ENCODE measurements at regions not wholly inside any gene's neighbourhood (a gene's known extent, or its start where the extent isn't known, plus 50 kb on each side); places are given as distances from the start of the nearest gene placed in this dataset.

DNA sequence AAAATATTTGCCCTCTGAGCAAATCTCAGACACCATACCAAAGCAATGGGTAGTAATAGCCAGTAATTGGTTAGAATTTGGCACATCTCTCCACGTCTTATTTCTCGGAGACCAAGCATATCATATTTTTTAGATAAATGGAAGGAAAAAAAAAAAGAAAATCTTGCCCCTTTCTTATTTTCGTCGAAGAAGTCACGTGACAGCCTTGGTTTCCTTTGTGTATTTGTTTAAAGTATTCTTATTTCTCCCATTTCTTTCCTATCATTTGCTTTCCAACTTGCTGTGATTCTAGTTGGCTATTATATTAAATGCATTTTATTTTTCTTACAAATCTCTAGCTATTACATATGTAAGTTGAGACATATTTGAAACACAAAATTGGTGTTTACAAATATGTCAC lies 2155.9 kb downstream of the PCDH9 start:
- intact Hi-C loops (cut with DNase I, micrococcal nuclease) = no loop called here
- Mint-ChIP-seq H3K27me3 (no peaks in the 10 kb centered on the region), H3K27ac (no peak overlapping the region), H3K9me3 (peaks cover 2% of the 10 kb centered on the region), H3K4me3 (no peak overlapping the region), H3K36me3 (ENCODE audit: low read depth) (no peaks in the 10 kb centered on the region), H3K4me1 (ENCODE audit: low read depth) (no peaks in the 10 kb centered on the region)
- Histone ChIP-seq H3K4me1 (ENCODE audit: insufficient read depth, low read length) (no peaks in the 10 kb centered on the region), H3K27me3 (ENCODE audit: control insufficient read depth in 1 of 2, insufficient read depth in 2 of 2, low read length in 2 of 2) (no peaks in the 10 kb centered on the region), H3K27ac (ENCODE audit: low read depth in 1 of 2, low read length in 2 of 2) (no peak overlapping the region), H3K4me3 (ENCODE audit: low read length) (no peak overlapping the region), H3K36me3 (ENCODE audit: insufficient read depth, low read length) (no peaks in the 10 kb centered on the region), H3K9me3 (ENCODE audit: control insufficient read depth in 1 of 2, insufficient read depth in 1 of 2, low read length in 2 of 2) (no peaks in the 10 kb centered on the region)
- DNase-seq = no peak
- POLR2A ChIA-PET = no interaction called here
- ATAC-seq (ENCODE audit: poor library complexity) = no peak
- TF ChIP-seq, protein P1, sequence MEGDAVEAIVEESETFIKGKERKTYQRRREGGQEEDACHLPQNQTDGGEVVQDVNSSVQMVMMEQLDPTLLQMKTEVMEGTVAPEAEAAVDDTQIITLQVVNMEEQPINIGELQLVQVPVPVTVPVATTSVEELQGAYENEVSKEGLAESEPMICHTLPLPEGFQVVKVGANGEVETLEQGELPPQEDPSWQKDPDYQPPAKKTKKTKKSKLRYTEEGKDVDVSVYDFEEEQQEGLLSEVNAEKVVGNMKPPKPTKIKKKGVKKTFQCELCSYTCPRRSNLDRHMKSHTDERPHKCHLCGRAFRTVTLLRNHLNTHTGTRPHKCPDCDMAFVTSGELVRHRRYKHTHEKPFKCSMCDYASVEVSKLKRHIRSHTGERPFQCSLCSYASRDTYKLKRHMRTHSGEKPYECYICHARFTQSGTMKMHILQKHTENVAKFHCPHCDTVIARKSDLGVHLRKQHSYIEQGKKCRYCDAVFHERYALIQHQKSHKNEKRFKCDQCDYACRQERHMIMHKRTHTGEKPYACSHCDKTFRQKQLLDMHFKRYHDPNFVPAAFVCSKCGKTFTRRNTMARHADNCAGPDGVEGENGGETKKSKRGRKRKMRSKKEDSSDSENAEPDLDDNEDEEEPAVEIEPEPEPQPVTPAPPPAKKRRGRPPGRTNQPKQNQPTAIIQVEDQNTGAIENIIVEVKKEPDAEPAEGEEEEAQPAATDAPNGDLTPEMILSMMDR (IDR thresholded peaks at IDR 0.05) = no peak
- CTCF ChIA-PET = no interaction called here

DNA sequence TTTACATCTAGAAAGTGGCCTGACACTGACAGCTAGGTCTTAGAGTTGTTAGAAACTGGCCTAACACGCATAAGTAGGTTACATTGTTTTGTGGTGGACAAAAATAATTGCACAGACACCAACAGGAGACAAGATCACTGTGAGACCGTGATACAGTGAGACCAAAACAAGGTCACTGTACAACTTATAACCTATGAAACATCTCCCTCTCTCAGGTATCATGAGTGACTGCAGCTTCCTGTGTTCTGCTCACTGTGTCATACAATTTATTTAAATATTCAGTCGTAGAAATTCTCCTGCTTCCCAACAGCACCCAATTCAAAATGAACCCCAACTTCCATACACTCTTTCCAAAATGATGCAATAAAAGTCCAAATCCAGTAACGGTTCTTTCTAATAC lies 2165.2 kb downstream of the PCDH9 start:
- intact Hi-C loops (cut with DNase I, micrococcal nuclease) = no loop called here
- H3K4me3 Mint-ChIP-seq = no peak overlapping the region
- no peaks in the 10 kb centered on the region for H3K4me1 Mint-ChIP-seq (ENCODE audit: low read depth)
- DNase-seq (no peak), ATAC-seq (ENCODE audit: poor library complexity) (no peak)
- ChIA-PET CTCF (no interaction called here), POLR2A (no interaction called here)
- H3K27me3 ChIP-seq (ENCODE audit: control insufficient read depth in 1 of 2, insufficient read depth in 2 of 2, low read length in 2 of 2) = no peaks in the 10 kb centered on the region
- peaks cover 0 to 13% of the 10 kb centered on the region in 2 experiments for H3K9me3 ChIP-seq (ENCODE audit: control insufficient read depth in 1 of 2, insufficient read depth in 1 of 2, low read length in 2 of 2)
- H3K27ac Mint-ChIP-seq = no peak overlapping the region
- peaks cover 13% of the 10 kb centered on the region for H3K9me3 Mint-ChIP-seq
- H3K36me3 Mint-ChIP-seq (ENCODE audit: low read depth) = no peaks in the 10 kb centered on the region
- H3K27me3 Mint-ChIP-seq = no peaks in the 10 kb centered on the region
- no peak overlapping the region for H3K4me3 ChIP-seq (ENCODE audit: low read length)
- no peaks in the 10 kb centered on the region for H3K36me3 ChIP-seq (ENCODE audit: insufficient read depth, low read length)
- no peak overlapping the region for H3K27ac ChIP-seq (ENCODE audit: low read depth in 1 of 2, low read length in 2 of 2)
- TF ChIP-seq, protein P1 (IDR thresholded peaks at IDR 0.05) = no peak
- no peaks in the 10 kb centered on the region for H3K4me1 ChIP-seq (ENCODE audit: insufficient read depth, low read length)

GRCh38 chr13:65063753-65064152 lies 2166.4 kb downstream of the PCDH9 start:
- Histone ChIP-seq H3K27ac (ENCODE audit: low read depth in 1 of 2, low read length in 2 of 2) (no peak overlapping the region), H3K4me3 (ENCODE audit: low read length) (no peak overlapping the region), H3K36me3 (ENCODE audit: insufficient read depth, low read length) (no peaks in the 10 kb centered on the region), H3K9me3 (ENCODE audit: control insufficient read depth in 1 of 2, insufficient read depth in 1 of 2, low read length in 2 of 2) (peaks cover 0 to 13% of the 10 kb centered on the region in 2 experiments), H3K27me3 (ENCODE audit: control insufficient read depth in 1 of 2, insufficient read depth in 2 of 2, low read length in 2 of 2) (no peaks in the 10 kb centered on the region), H3K4me1 (ENCODE audit: insufficient read depth, low read length) (no peaks in the 10 kb centered on the region)
- Mint-ChIP-seq H3K9me3 (peaks cover 13% of the 10 kb centered on the region), H3K4me3 (no peak overlapping the region), H3K36me3 (ENCODE audit: low read depth) (no peaks in the 10 kb centered on the region), H3K27me3 (no peaks in the 10 kb centered on the region), H3K27ac (no peak overlapping the region), H3K4me1 (ENCODE audit: low read depth) (no peaks in the 10 kb centered on the region)
- ChIA-PET CTCF (no interaction called here), POLR2A (no interaction called here)
- ATAC-seq (ENCODE audit: poor library complexity) (no peak), DNase-seq (no peak)
- TF ChIP-seq, protein P1 (IDR thresholded peaks at IDR 0.05) = no peak
- intact Hi-C loops (cut with DNase I, micrococcal nuclease) = no loop called here
